GDM1 (cell line): ENCODE measurements at regions not wholly inside any gene's neighbourhood (a gene's known extent, or its start where the extent isn't known, plus 50 kb on each side); places are given as distances from the start of the nearest gene placed in this dataset.
"Not testable (repeated sequence)": the region's sequence is repeated elsewhere in the genome, so short reads cannot be mapped to it uniquely, and the experiment has no call there.

Experiments
- DNase-seq: peaks from one replicate; lab custom pipeline; 2025; lab: John Stamatoyannopoulos, UW

- no peak for DNase-seq
Observed at GRCh38 chr7:142534726-142535122, 214.5 kb upstream of the PRSS1 start.

GRCh38 chr7:142533920-142534319 lies 215.4 kb upstream of the PRSS1 start:
- no peak for DNase-seq

- DNase-seq: peak; percentile 56
Observed at GRCh38 chr7:142529591-142529990, 219.7 kb upstream of the PRSS1 start.

- no peak for DNase-seq
Observed at GRCh38 chr7:142528608-142529408, 220.5 kb upstream of the PRSS1 start.

GRCh38 chr7:142523821-142524460 lies 225.3 kb upstream of the PRSS1 start:
- DNase-seq: no peak

GRCh38 chr7:142522735-142523134 lies 226.5 kb upstream of the PRSS1 start:
- no peak for DNase-seq

- DNase-seq: not testable (repeated sequence)
Observed at GRCh38 chr7:142520885-142521284, 228.4 kb upstream of the PRSS1 start.

GRCh38 chr7:142520455-142520854 lies 228.8 kb upstream of the PRSS1 start:
- DNase-seq: not testable (repeated sequence)

GRCh38 chr7:142519079-142520078 lies 229.9 kb upstream of the PRSS1 start:
- no peak for DNase-seq

- peak; percentile 64 for DNase-seq
Observed at GRCh38 chr7:142516038-142516501, 233.2 kb upstream of the PRSS1 start.

- DNase-seq: not testable (repeated sequence)
Observed at GRCh38 chr7:142514716-142515115, 234.6 kb upstream of the PRSS1 start.

GRCh38 chr7:142513178-142513955 lies 235.9 kb upstream of the PRSS1 start:
- DNase-seq: no peak

GRCh38 chr7:142511801-142512200 lies 237.5 kb upstream of the PRSS1 start:
- DNase-seq: no peak

GRCh38 chr7:142511374-142511773 lies 237.9 kb upstream of the PRSS1 start:
- DNase-seq: no peak

GRCh38 chr7:142509235-142509634 lies 240.0 kb upstream of the PRSS1 start:
- DNase-seq: not testable (repeated sequence)

- no peak for DNase-seq
Observed at GRCh38 chr7:142508251-142508650, 241.0 kb upstream of the PRSS1 start.

- DNase-seq: no peak
Observed at GRCh38 chr7:142507799-142508198, 241.5 kb upstream of the PRSS1 start.

- not testable (repeated sequence) for DNase-seq
Observed at GRCh38 chr7:142507066-142507465, 242.2 kb upstream of the PRSS1 start.

- DNase-seq: no peak
Observed at GRCh38 chr7:142506601-142507000, 242.7 kb upstream of the PRSS1 start.

- DNase-seq: not testable (repeated sequence)
Observed at GRCh38 chr7:142503949-142504348, 245.3 kb upstream of the PRSS1 start.

- no peak for DNase-seq
Observed at GRCh38 chr7:142503036-142503435, 245.2 kb upstream of the PRSS58 start.
